HG03135 (cell line): ENCODE measurements at regions not wholly inside any gene's neighbourhood (a gene's known extent, or its start where the extent isn't known, plus 50 kb on each side); places are given as distances from the start of the nearest gene placed in this dataset.
"Not testable (repeated sequence)": the region's sequence is repeated elsewhere in the genome, so short reads cannot be mapped to it uniquely, and the experiment has no call there.

Source experiments
- ATAC-seq: cut with Tn5 transposase; IDR thresholded peaks from one replicate; pipeline ENCODE4 v1.9.1; 2021; ENCODE audit warnings: mild to moderate bottlenecking, moderate library complexity; ENCODE audit not compliant: unreplicated experiment

DNA sequence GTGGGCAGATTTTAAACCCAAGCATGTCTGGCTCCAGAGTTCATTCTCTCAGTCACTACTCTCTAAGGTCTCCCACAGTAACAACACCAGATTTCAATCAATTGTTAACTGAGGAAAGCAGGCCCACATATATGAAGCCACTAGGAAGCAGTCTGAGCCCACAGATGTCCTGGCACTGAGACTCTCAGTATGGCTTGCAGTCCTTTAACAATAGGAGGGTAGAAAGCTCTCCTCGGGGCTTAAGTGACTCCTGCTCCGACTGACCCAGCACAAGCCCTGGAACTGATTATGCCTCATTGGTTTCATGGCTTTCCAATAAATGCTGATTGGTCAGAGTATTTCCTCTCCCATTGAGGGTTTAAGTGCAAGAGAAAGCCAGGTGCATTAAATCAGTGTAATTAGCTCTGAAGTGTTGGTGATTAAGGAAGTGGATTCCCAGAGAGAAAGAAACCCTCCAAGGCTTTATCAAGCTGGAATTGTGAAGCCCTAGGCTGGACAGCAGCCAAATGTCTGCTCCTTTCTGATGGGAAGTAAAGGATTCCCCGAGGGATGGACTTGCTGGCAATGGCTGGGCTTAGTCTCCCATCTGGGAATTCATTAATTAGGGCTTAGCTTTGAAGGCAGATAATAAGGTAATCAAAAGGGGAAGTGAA, 76.6 kb upstream of the PROKR2 start:
- no peak for ATAC-seq

DNA sequence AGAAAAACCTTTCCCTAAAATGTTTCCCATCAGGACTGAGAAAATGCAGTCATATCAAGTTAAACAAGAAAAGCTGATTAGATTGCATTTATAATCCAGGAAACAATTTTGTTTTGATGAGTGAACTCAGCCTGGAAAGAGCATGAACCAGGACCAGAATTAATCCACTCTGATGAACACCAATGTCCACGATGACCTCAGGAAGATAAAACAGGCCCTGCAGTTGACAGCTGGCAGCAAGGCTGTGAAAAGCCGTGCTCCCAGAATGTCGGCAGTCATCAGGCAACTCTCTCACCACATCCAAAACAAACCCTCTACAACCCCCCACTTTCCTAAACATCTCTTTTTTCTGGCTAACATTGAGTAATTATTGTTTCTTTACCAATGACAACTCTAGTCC, 74.0 kb upstream of the PROKR2 start:
- no peak for ATAC-seq

DNA sequence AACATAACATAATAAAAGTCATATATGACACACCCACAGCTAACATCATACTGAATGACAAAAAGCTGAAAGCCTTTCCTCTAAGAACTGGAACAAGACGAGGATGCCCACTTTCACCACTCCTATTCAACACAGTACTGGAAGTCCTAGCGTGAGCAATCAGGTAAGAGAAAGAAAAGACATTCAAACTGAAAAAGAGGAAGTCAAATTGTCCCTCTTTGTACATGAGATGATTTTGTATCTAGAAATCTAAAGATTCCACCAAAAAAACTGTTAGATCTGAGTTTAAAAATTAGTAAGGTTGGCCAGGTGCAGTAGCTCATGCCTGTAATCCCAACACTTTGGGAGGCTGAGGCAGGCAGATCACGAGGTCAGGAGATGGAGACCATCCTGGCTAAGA, 70.1 kb upstream of the PROKR2 start:
- not testable (repeated sequence) for ATAC-seq

DNA sequence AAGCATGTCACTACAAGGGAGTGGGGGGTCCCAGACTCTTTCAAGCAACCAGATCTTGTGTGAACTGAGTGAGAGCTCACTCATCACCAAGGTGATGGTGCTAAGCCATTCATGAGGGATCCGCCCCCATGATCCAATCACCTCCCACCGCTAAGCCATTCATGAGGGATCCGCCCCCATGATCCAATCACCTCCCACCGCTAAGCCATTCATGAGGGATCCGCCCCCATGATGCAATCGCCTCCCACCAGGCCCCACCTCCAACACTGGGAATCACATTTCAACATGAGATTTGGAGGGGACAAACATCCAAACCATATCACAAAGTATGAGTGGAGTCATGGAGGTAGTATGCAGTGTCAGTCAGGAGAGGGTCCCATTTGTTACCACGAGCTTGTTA, 64.8 kb upstream of the PROKR2 start:
- not testable (repeated sequence) for ATAC-seq

DNA sequence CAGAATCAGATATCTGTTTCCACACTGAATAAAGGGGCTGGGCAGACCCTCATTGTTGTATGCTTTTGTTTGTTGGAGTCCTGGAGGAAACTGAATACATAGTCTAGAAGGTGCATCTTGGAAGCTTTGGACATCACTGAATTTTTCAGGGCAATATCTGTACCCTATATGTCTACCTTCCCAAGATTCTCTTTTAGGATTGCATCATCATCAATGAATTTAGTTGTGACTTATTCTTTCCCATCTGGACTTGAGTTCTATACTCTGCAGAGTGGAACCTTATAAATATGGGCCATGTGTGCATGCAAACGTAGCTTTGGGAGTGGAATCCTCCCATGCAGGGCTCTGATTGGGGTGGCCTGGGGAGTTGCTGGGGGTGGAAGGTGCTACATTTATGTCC, 60.7 kb upstream of the PROKR2 start:
- no peak for ATAC-seq

DNA sequence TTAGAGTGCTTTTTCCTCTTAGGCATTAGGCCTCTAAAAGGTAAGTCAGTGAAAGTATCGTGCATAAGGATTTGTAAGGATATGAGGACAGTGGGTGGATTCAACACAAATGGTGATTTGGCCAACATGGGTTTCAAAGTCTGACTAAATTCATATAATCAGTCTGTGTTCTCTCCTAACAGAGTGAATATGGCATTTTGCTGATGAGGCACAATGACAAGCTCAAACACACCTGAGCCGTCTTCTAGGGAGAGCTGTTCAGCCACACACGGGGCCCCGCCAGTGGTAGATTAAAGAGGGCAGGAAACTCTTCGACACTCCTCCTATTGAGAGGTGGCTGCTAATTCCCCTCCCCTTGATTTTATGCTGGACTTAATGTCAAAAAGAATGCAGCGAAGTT, 59.5 kb upstream of the PROKR2 start:
- no peak for ATAC-seq

DNA sequence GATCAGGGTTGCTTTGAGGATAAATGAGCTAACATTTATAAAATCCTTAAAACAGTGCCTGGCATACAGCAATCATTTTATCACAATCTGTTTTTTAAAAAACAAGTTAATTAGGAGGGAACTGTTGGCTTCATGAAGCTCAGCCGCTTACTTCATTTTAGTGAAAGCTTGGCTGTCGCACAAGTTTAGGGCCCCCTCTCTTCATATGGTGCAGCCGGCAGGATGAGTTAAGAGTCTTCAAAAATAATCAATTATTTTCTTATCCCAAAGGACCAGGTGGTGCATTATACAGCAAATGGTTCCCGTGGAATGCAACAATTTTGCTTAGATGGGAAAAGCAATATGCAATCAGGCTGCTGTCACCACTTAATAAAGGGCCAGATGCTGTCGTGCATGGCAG, 57.4 kb upstream of the PROKR2 start:
- ATAC-seq, result no peak

DNA sequence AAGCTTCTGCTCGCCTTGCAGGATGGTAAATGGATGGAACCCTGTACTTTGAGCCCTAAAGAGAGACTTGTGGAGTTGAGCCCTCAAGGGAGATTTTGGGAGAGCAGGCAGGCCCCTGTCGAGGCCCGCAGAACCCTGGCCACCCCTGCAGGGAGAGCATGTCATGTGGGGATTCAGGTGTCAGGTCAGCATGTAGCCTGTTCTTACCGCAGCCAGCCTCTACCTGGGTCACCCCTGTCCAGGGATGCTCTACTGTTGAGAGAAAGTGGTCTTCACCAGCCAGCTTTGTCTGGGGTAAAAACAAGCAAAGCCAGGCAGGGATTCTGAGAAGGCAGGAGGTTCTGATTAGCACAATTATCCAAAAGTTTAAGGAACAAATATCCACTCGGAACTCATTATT, 55.6 kb upstream of the PROKR2 start:
- no peak for ATAC-seq

DNA sequence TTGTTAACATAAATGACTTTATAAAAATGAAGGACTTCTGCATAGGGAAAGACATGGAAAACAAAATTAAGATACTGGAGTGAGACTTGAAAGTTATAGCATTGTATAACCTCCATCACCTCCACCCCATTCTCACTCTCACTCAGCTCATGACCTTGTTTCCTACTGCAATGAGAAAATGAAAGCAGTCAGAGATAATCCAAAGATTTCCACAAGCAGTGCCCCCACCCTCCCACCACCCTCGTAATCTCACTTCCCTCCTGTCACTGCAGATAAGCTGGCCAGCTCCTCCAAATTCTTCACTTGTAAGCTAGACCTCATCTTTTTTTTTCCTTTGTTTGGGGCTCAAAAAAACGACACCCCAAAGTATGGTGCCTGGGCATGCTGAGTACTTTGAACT, 52.9 kb upstream of the PROKR2 start:
- ATAC-seq, result no peak
